Spinal cord (tissue), 9 donors: ENCODE measurements at regions not wholly inside any gene's neighbourhood (a gene's known extent, or its start where the extent isn't known, plus 50 kb on each side); places are given as distances from the start of the nearest gene placed in this dataset.

Source experiments
- DNase-seq, 6 donors: peaks; one replicate each; pipeline versions ENCODE4 v3.0.0 to v3.0.0-alpha.2; 2013 to 2015; ENCODE audit warnings: low spot score in 6 of 6, low read depth in 4 of 6
- H3K27ac ChIP-seq: one replicate; pipeline ENCODE4 v1.5.1; 2013; ENCODE audit warnings: low read depth, low read length, control low read depth
- H3K27me3 ChIP-seq: one replicate; pipeline ENCODE4 v1.6.1; 2013; ENCODE audit warnings: low read length; ENCODE audit not compliant: control insufficient read depth, insufficient read depth
- H3K36me3 ChIP-seq: one replicate; pipeline ENCODE4 v1.6.1; 2013; ENCODE audit warnings: low read length; ENCODE audit not compliant: control insufficient read depth, insufficient read depth
- H3K4me1 ChIP-seq: one replicate; pipeline ENCODE4 v1.6.1; 2013; ENCODE audit warnings: low read length; ENCODE audit not compliant: control insufficient read depth, insufficient read depth
- H3K4me3 ChIP-seq: one replicate; pipeline ENCODE4 v1.5.1; 2013; ENCODE audit warnings: low read depth, low read length, control low read depth
- H3K9me3 ChIP-seq: one replicate; pipeline ENCODE4 v1.6.1; 2013; ENCODE audit warnings: low read length; ENCODE audit not compliant: control insufficient read depth, insufficient read depth
- WGBS: methylation state at CpG from one replicate; pipeline ENCODE4 v1.1.5; 2013; ENCODE audit warnings: missing lambda C conversion rate; ENCODE audit not compliant: insufficient coverage; 5-methylcytosine and 5-hydroxymethylcytosine counted together
- donor health status: healthy.

DNA sequence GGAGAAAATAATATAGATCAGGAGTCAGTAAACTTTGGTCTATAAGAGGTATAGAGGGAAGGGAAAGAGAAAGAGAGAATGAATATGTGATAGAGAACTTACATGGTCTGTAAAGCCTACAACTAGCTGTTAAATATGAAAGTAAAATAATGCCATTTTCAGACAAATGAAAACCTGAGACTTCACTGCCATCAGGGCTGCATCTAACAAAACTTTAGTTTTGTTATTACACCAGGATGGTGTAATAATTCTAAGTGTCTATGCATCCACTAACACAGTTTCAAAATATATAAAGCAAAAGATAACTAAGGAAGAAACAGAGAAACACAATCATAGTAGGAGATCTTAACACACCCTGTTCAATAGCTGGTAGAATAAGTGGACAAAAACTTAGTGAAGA lies 217.7 kb downstream of the KLF13 start:
- no peaks in the 10 kb centered on the region for H3K9me3 ChIP-seq
- no peak overlapping the region for H3K27ac ChIP-seq
- H3K27me3 ChIP-seq: no peaks in the 10 kb centered on the region
- no peaks in the 10 kb centered on the region for H3K36me3 ChIP-seq
- no peak overlapping the region for H3K4me3 ChIP-seq
- no peaks in the 10 kb centered on the region for H3K4me1 ChIP-seq
- no peak for DNase-seq

DNA sequence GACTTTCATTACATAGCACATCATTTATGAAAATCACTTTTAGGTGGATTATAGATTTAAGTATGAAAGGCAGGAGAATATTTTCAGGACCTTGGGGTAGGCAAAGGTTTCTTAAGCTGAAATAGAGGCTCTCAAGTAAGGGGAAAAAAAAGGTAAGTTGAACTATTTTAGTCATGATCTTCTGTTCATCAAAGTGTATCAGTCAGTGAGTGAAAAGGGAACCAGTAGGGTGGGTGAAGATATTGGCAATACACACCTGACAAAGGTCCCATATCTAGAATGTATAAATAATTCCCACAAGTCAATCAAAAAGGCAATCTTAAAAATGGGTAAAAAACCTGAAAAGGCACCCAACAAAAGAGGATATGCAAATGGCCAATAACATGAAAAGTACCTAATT lies 218.6 kb downstream of the KLF13 start:
- DNase-seq: no peak
- Histone ChIP-seq H3K4me1 (no peaks in the 10 kb centered on the region), H3K4me3 (no peak overlapping the region), H3K27ac (no peak overlapping the region), H3K27me3 (no peaks in the 10 kb centered on the region), H3K36me3 (no peaks in the 10 kb centered on the region), H3K9me3 (no peaks in the 10 kb centered on the region)

DNA sequence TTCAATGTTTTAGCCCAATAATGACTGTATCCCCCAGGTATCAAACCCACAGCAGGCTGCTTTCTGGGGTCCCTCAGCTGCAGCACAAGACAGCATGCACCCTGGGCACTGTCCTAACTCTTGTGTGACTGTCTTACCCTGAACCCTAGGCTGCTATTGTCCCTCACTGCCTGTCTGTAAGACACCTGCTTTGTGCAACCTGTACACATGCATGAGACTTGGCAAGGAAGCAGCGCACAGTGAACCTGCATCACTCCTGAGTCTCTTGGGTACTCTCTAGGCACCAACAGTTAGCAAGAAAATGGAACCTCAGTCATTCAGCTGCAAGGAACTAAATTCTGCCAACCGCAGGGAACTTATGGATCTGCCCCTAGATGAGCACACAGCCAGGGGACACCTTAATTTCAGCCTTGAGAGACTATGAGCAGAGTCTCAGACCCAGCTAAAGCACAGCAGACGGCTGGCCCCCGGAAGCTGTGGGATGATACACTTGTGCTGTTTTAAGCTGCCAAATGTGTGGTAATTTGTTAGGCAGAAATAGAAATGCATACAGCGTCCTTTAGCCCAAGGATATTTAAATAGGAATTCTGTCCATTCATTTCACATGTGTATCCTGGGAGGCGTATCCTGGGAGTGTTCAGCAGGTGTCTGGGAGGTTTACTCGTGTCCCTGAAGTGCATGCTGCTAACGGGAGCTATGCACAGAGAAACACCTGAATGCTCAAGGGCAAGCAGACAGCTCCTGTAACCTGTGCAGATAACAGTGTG lies 223.8 kb downstream of the KLF13 start:
- H3K27ac ChIP-seq: no peak overlapping the region
- 87% methylated on average over 8 of the region's 8 CpGs for WGBS
- peaks cover 3% of the 10 kb centered on the region for H3K4me1 ChIP-seq
- no peaks in the 10 kb centered on the region for H3K9me3 ChIP-seq
- no peak for DNase-seq
- H3K27me3 ChIP-seq: no peaks in the 10 kb centered on the region
- H3K4me3 ChIP-seq: no peak overlapping the region
- H3K36me3 ChIP-seq: peaks cover 14% of the 10 kb centered on the region

DNA sequence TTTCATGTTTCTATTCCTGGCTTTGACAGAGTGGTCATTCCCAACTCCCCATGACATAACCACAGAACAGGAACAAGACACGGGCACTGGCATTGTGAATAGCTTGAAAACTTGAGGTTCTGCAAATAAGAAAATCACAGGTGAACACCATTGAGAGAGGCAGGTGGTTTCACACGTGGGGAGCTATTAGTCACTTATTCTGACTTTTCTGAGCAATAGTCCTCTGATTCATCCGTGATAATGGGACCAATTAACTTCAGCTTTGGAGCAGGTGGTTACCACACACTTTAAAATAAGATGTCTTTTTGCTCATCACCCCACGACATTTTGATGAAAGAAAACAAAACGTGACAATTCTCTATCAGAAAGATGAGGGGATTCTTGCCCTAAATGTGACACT lies 224.7 kb downstream of the KLF13 start:
- Histone ChIP-seq H3K4me1 (peaks cover 3% of the 10 kb centered on the region), H3K27ac (no peak overlapping the region), H3K9me3 (no peaks in the 10 kb centered on the region), H3K4me3 (no peak overlapping the region), H3K27me3 (no peaks in the 10 kb centered on the region), H3K36me3 (peaks cover 14% of the 10 kb centered on the region)
- 89% methylated on average over 4 of the region's 5 CpGs for WGBS
- no peak for DNase-seq

DNA sequence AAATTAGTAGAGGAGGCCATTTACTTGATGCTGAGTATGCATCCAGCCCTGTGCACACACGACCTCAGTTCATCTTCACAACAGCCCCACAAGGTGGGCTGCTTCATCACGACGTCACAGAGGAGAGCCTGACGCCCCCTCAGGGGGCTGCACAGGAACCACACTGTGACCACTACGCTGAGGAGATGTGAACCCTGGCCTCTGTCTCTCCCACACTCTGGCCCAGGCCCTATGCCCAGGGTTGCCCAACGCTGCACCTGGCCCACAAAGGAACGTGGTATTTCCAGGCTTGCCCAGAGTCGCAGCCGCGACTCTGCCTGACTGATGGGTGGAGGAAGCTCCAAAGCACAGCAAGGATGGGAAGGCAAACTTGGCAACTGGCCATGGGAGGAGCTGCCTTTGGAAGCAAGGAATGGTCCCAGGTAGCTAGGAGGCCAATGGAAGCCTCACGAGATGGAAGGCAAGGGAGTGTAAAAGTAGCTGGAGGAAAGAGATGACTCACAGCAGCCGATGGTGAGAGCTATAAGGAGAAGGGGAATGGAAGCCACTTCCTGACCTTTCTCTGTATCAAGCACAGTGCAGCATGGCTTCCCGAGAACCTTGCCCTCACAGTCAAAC lies 226.0 kb downstream of the KLF13 start:
- H3K36me3 ChIP-seq: peaks cover 20% of the 10 kb centered on the region
- no peaks in the 10 kb centered on the region for H3K27me3 ChIP-seq
- DNase-seq: no peak
- H3K9me3 ChIP-seq: no peaks in the 10 kb centered on the region
- peaks cover 3% of the 10 kb centered on the region for H3K4me1 ChIP-seq
- no peak overlapping the region for H3K27ac ChIP-seq
- H3K4me3 ChIP-seq: no peak overlapping the region
- 91% methylated on average over 13 of the region's 13 CpGs for WGBS

DNA sequence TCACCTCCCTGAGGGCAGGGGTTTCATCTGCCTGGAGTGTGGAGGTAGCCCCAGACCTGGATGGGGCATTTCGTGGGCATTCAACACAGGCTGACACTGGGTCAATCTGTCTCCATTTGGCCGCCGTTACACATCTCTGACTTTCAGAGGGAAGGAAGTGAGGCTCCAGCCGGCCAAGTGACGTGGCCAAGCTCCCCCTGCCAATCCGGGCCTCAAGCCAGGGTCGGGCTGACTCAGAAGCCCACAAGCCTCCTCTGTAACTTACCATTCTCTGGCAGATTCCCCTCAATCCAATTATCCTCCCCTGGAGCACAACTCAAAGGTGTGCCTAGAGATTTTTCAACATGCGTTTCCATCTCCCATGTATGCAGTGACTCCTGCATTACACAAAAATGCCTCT lies 227.6 kb downstream of the KLF13 start:
- peak in 1 of 6 donors; percentile 20 for DNase-seq
- no peak overlapping the region for H3K27ac ChIP-seq
- H3K4me1 ChIP-seq: peaks cover 3% of the 10 kb centered on the region
- peaks cover 31% of the 10 kb centered on the region for H3K36me3 ChIP-seq
- H3K4me3 ChIP-seq: no peak overlapping the region
- H3K27me3 ChIP-seq: no peaks in the 10 kb centered on the region
- WGBS: 60% methylated on average over 8 of the region's 8 CpGs
- H3K9me3 ChIP-seq: no peaks in the 10 kb centered on the region

DNA sequence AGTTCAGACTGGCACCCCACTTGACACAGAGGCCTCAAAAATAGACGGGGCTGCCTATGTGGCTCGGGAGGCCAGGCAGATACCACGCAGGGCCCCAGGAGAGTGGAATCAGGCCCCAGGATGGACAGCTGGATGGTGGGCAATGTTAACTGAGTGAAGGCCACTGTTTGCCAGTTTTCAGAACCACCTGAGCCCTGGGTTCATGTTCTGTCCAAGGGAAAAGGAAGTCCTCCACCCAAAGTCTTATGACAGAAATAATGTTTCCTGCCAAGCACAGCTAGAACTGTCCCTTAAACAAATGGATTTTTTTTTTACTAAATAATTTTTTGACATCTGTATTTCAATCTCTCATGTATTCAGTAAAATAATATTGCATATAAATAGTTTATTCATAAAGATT lies 228.4 kb downstream of the KLF13 start:
- 100% methylated on average over 3 of the region's 3 CpGs for WGBS
- H3K36me3 ChIP-seq: peaks cover 31% of the 10 kb centered on the region
- no peak overlapping the region for H3K27ac ChIP-seq
- DNase-seq: no peak
- H3K4me1 ChIP-seq: peaks cover 3% of the 10 kb centered on the region
- no peaks in the 10 kb centered on the region for H3K9me3 ChIP-seq
- no peaks in the 10 kb centered on the region for H3K27me3 ChIP-seq
- H3K4me3 ChIP-seq: no peak overlapping the region

DNA sequence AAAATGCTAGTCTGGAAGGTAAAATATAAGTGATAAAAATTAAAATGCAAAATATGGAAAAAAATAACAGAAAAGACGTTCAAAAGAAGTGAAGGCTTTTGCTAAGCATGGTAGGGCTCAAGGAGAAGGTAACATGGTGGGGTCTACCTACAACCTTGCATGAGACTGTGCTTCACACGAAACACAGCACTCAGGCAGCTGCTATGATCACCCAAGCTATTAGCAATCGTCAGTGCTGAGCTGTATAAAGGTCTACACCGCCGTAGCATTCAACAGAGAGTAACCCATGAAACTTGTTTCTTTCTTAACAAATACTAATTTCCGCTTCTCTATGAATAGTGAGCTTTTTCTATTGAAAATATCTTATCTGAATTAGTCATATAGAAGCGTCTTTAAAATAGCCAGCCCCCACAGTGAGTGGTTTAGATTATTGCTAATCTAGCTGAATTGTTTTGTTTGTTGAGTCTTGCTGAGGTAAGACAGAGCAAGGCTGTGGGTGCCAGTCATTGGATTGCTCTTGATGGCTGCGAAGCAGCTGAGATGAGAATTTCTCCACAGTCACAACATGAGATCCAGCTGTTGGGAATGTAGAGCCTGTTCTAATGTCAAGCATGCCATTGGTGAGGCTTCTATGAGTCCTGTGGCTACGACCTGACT lies 230.0 kb downstream of the KLF13 start:
- Histone ChIP-seq H3K4me3 (no peak overlapping the region), H3K9me3 (no peaks in the 10 kb centered on the region), H3K4me1 (peaks cover 3% of the 10 kb centered on the region), H3K27me3 (no peaks in the 10 kb centered on the region), H3K27ac (no peak overlapping the region), H3K36me3 (peaks cover 31% of the 10 kb centered on the region)
- 92% methylated on average over 3 of the region's 9 CpGs for WGBS
- no peak for DNase-seq

DNA sequence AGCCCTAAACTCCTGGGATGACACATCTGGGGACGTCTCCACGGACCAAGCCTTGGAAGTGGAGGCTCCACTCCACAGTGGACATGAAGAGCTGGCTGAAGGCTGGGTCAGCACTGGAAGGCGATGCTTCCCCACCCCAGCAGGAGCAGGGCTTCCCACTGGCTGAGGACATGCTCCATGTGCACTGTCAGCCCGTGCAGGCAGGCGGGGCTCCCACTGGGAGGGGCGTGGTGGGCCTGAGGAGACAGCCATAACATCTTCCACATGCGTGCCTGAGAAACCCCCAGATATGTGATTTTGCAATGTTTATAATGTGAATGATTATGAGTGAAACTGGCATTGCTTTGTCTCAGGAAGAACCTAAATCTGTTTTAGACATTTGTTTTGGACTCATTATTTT lies 231.3 kb downstream of the KLF13 start:
- Histone ChIP-seq H3K9me3 (no peaks in the 10 kb centered on the region), H3K27me3 (no peaks in the 10 kb centered on the region), H3K4me1 (peaks cover 3% of the 10 kb centered on the region), H3K27ac (no peak overlapping the region), H3K4me3 (no peak overlapping the region), H3K36me3 (peaks cover 28% of the 10 kb centered on the region)
- WGBS: 88% methylated on average over 3 of the region's 7 CpGs
- no peak for DNase-seq

DNA sequence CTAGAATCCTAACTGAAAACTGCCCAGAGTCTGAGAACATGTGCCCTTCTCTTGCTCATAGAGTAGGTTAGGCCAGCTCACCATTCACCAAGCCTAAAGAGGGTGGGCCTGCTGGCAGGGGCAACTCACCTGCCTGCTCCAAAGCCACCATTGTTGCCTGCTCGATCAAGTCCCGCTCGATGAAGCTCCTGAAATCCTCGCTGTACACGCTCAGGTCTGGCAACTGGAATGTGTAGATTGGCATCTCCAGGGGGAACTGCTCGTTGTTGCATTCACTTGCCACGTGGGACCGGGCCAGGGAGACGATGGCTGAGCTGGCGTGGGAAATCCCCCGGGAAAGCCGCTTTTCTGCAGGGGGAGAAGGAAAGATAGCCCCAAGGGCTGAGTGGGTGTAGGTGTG lies 232.2 kb downstream of the KLF13 start:
- Histone ChIP-seq H3K27me3 (no peaks in the 10 kb centered on the region), H3K4me3 (no peak overlapping the region), H3K4me1 (peaks cover 3% of the 10 kb centered on the region), H3K27ac (no peak overlapping the region), H3K36me3 (peaks cover 28% of the 10 kb centered on the region), H3K9me3 (no peaks in the 10 kb centered on the region)
- no peak for DNase-seq
- 92% methylated on average over 8 of the region's 12 CpGs for WGBS
